HG03095 (cell line): ENCODE measurements at regions not wholly inside any gene's neighbourhood (a gene's known extent, or its start where the extent isn't known, plus 50 kb on each side); places are given as distances from the start of the nearest gene placed in this dataset.

Experiments used
- ATAC-seq: cut with Tn5 transposase; IDR thresholded peaks from one replicate; pipeline ENCODE4 v1.9.1; 2021; ENCODE audit warnings: moderate library complexity; ENCODE audit not compliant: unreplicated experiment

DNA sequence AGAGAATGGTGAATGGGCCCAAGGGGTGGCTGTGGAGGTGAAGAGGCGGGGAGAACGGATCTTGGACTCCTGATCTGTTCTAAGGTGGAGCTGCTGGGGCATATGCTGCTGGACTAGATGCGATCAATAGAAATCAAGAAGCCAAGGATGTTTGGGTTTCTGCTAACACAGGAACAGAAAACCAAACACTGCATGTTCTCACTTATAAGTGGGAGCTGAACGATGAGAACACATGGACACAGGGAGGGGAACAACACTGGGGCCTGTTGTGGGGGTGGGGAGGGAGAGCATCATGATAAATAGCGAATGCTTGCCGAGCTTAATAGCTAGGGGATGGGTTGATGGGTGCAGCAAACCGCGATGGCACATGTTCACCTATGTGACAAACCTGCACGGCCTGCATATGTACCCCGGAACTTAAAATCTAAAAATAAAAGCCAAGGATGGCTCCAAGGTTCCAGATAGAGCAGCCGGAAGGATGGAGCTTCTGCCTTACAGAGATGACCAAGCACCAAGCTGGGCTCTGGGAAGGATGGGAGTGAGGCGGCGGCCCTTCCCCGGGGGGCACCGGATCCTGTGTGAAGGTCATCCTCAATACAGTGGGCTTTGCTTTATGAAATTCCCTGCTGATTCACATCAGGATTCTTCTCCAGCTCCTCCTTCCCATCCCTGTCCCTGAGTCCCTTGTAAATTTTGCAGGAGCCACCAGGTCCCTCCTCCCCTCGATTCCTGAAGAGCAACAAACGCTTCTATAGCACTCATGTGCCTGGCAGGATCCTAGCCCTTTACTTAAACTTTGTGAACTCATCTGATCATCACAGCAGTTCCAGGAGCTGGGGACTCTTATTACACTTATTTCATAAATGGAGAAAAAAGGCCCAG, 109.2 kb upstream of the PTPN1 start:
- no peak for ATAC-seq

DNA sequence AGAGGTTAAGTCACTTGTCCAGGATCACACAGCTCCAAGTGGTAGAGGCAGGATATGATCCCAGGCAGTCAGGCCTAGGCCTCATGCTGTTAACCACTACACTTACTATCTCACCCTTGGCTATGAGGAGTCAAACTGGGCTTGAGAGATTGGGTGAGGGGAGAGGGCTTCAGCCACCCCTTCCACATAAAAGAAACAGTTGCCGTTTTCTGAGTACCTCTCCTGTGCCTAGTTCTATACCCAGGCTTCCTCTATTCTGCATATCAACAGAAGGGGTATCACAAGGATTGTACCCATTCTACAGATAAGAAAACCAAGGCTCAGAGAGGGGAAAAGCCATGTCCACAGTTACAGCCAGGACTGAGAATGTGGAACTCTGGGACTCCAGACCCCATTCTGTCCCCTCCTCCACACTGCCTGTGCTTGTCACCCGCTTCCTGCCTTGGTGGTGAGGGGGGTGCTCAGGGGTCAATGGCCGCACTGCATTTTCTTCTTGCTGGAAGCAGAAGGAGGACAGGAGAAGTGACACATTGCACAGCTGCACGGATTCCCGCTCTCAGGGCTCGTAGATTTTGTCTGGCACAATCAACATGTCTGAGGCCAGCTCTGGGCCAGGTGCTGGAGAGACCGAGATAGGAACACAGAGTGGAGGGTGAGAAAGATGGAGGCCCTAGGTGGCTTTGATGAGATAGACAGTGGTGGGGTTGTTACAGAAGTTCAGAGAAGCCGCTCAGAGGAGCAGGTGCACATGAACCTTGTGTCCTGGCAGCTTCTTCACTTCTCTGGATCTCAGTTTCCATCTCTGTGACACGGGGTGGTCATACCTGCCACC, 108.4 kb upstream of the PTPN1 start:
- no peak for ATAC-seq

DNA sequence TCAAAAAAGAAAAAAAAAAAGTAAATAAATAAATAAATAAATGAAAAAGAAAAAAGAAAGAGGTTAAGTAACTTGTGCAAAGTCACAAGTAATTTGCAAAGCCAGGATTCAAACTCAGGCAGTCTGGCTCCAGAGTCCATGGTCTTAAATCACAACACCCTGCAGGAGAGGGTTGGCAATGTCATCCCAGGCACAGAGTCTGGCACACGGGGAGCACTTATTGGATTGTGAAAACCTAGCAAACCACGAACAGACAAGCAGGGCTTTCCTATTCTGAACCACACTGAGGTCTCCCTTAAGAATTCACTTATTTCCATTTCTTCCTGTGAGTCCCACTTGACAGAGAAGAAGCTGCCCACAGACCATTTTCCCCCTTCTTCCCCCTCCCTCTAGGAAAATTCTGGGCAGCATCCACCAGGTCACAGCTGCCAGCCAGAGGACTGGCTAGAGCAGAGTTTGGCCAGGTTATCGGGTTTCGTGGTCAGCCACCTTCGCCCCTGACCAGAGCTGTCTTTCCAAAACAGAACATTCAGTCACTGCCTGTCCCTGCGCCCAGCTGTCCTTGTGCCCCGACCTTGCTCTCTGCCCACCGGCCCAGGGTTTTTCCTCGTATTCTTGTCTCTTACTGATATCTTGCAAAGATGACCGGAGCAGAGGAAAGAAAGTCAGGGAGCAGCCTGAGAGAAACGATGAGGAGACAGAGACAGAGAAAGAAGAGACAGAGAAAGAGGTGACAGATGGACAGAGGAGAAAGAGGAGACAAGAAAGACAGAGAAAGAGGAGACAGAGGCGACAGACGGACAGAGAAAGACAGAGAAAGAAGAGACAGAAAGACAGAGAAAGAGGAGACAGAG, 106.4 kb upstream of the PTPN1 start:
- ATAC-seq, result no peak

DNA sequence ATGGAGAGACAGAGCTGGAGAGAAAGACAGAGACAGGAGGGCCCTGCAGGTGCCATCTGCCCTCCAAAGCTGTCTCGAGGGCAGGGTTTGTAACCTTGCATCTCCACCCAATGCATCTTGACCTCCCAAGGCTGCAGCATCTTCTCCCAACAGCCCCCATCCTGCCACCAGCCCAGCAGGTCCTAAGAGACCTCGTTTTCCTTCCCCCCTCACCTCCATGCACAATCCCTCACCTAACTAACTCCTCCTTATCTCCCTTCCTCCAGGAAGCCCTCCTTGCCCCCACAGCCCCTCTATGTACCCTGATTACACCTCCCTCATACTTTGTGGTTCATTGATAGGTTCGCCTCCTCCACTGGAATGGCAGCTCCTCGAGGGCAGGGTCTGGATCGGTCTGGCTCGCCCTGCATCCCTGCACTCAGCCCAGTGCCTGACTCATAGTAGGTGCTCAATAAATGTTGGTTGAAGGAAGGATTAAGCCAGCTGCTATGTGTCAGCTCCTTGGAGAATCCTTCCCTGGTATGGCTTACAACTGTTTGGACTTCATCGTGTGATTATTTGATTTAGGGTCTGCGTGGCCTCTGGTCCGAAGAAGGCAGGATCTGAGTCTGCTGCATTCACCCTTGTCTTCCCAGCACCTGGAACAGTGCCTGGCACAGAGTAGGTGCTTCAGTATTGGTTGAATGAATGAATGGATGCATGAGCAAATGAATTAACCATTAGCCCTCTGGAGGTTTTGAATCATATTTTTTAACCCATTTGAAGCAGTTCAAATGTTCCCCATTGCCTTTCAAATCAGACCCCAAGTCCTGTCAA, 105.6 kb upstream of the PTPN1 start:
- ATAC-seq, result no peak

DNA sequence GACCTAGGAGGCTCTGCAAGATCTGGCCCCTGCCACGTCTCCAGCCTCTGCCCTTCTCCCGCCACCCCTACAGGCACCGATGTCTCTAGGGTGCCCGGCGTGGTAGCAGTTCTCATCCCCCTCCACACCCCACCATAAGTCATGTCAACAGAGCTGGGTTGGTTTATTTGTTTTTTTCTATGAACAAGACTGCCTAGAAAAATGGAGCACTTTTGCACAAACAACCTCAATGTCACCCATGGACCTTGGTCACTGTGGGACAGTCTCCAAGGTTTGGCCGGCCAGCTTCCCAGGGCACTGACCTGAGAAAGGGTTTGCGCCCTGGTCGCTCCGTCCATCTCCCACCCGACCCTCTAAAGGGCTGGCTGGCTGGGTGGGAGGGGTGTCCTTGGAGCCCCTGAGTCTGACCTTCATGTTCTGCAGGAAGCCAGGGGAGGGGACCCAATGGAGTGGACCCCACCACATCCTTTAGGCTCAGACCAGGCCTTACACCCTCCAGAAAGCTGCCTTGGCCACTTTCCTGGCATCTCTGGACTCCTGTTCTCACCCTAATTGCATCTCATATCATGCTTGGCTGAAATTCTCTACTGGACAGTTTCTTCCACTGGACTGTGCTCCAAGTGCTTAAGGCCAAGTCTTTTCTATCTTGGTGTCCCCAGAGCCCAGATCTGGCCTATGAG, 104.8 kb upstream of the PTPN1 start:
- ATAC-seq, result no peak

DNA sequence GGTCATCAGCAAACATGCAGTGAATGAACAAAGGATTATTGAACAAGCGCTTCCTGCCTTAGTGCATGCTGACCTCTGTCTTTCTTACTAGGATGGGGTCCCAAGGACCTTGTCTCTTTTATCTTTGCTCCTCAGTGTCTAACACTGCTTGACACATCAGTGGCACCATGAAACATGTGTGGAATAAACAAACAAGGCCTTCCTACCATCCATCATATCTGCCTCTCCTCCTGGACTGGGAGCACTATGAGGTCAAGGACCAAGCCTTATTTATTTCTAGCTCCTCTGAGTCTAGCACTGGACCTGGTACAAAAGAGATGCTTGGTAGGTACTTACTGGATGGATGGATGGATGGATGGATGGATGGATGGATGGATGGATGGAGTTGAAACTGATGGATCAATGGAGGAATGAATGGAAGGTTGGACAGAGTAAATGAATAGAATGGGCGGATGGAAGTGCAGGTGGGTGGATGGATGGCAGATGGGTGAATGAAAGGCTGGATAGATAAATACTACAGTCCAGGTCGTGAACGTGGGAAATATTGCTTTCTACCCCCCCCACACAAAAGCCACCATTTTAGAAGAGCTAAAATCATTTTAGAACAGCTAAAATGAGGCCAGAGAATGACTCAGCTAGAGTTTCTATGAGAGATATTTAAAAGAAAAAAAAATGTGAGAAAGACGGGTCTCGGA, 104.1 kb upstream of the PTPN1 start:
- no peak for ATAC-seq

- ATAC-seq, result no peak
Observed at GRCh38 chr20:50406610-50407136, 103.5 kb upstream of the PTPN1 start.

DNA sequence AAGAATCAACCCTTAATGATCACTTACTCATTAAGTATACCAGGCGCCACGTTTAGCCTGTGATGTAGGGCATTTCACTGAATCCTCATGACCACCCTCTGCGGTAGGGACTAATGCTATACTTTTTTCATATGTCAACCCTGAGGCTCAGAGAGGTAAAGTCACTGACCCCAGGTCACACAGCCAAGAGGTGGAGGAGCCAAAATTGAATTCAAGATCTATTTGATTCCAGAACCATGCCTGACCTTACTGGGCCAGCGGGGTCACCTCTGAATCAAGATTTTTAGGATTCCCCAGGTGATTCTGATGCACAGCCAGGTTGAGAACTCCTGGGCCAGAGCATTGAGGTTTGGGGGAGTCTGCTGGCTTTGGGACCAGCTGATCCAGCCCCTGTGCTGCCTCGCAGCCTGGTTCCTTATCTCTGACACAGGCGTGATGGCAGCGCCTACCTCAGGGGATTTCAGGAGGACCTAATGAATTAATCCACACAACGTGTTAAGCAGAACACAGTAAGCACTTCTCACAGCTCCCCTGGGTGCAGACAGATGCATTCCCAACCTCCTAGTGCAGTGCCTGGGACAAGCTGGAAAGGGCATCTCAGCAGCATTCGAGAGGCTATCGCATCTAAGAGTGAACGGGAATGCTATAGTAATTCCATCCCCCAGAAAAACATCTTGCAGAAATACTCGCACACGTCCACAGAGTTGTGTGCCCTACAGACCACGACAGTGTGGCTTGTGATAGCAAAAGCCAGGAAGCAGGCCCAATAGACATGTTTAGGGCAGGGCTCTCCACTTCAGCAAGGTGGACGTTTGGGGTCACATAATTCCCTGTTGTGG, 101.4 kb upstream of the PTPN1 start:
- no peak for ATAC-seq

DNA sequence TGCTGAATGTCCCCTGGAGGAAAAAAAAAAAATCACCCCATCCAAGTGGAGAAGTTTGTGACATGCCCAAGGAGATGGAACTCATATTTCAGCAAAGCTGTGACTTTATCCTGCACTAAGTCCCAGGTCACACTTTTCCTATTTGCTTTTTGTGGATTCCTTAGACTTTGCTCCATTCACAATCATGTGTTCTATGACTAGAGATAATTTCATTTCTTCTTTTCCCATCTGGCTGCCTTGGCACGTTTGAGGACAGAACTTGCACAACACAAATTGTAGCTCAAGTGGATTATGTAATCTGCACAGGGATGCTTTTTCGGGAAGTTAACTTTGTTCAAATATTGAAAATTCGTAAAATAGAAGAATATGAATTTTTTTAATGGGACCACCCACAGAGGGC, 100.7 kb upstream of the PTPN1 start:
- ATAC-seq, result no peak

DNA sequence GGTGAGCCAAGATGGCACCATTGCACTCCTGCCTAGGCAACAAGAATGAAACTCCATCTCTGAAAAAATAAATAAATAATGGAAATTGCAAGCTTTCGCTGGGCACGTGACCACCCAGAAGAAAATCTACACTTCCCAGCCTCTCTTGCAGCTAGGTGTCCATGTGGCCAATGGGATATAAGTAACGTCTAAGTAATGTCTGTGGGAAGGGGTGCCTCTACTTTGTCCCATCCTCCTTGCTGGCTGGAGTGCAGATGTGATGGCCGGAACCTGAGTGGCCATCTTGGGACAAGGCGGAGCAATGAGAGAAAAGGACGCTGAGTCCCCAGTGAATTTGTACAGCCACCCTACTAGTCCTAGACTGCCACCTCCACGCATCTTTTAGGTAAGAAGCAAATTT, 99.8 kb upstream of the PTPN1 start:
- no peak for ATAC-seq

DNA sequence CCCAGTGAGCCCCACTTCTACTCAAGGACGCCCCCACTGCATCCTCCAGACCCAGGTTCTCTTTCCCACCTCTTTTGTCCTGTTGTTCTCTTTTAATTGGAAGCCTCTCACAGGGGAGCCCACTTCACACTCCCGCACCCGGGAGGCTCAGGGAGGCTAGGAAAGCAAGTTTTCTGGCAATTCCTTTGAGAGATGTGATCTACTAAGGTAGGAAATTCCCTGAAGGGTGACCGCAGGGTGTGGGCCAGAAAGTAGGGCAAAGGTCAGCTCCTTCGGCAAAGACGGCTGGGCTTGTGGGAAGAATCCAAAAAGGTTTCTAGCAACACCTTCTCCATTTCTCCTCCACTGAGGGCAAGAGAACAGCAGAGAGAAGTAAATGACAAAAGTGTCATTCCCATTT, 98.1 kb upstream of the PTPN1 start:
- ATAC-seq, result no peak

- ATAC-seq, result no peak
Observed at GRCh38 chr20:50412499-50412898, 97.7 kb upstream of the PTPN1 start.

DNA sequence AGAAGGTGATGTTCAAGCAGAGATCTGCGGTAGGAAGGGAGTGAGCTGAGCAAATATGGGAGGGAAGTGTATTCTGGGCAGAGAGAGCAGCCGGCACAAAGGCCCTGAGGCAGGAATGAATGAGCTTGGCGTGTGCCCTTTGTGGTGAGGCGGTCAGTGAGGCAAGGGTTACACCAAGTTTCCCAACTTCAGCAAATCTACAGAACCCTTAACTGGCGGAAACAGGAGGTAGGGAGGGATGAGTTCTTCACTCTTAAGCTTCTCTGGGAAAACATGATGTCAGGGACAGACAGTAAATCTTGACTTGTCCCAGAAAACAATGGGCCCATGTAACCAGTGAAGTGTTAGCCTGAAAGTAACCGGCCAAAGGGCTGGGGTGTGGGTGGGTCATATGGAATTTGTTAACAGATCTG, 97.1 kb upstream of the PTPN1 start:
- ATAC-seq, result no peak

- no peak for ATAC-seq
Observed at GRCh38 chr20:50415021-50415515, 95.1 kb upstream of the PTPN1 start.

DNA sequence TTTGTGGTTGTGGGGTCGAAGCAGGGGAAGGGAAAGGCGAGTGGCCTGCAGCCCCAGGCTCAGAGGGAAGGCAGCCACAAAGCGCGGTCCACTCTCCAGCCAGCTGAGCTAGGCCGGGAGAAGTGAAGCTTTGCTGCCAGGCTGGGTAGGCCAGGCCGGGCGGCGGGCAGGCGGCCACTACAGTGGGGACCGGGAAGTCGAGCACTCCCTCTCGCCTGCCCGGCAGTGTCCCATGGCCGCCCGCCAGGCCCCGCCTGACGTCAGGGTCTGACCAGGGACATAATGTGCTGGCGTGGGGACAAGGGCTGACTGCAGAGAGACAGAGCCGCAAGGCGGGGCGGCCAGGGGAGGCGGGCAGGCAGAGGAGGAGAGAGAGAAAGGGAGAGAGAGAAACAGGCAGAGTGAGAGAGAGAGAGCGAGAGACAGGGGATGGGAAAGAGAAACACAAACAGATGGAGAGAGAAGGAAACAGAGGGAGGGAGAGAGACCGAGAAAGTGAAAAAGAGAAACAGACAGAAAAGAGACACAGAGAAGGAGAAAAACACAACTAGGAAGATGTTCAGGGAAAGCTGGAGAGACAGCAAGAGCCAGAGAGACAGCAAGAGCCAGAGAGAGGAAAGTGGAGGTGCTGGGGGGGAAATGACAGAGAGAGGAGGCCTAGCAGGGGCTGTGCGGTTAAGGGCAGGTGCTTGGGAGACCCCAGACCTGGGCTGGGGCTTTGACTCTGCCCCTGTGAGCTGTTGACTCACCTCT, 94.5 kb upstream of the PTPN1 start:
- no peak for ATAC-seq

DNA sequence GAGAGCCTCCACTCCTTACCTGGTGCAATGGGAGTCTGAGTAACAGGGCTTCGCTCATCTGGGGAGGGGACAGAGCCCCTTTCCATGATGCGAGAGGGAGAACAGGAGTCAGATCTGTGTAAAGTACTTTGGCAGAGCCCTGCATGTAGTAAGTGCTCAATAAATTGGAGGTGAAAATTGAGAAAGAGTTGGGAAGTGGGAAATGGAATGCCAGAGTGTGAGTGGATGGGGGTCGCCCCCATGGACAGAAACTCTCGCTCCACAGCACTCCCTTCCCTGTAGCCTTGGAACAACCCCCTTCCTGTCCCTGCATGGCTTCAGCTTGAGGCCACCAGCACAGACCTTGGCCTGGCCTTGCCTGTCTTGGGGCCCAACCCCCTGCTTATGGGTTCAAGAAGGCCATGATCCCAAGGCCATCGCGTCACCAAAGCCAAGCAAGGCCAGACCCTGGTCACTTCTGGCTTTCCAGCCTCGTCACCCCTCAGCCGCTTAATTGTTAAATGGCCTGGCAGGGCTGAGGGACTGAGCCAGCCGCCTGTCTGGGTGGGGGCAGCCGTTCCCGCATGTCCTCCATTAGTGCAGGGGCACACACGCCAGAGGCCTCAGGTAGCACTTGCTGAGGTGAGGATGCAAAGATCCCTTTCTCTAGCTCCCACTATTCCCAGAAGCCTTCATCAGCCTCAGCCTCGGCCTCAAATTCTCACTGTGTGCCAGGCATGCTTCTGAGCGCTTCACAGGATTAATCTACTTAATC, 93.7 kb upstream of the PTPN1 start:
- no peak for ATAC-seq

DNA sequence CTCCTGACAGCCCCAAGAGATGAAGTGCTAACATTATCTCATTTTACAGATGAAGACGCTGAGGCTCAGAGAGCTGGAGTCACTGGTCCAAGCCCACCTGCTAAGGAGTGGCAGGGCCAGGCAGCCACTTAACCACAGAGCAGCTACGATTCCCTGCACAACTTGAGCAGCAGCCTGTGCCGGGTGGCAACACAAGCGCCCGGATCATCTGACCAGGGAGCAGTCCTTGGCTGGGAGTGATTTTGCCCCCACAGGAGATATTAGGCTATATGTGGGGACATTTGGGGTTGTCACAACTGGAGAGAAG, 93.2 kb upstream of the PTPN1 start:
- ATAC-seq, result no peak
